ENCODE measurements at regions not wholly inside any gene's neighbourhood (a gene's known extent, or its start where the extent isn't known, plus 50 kb on each side); places are given as distances from the start of the nearest gene placed in this dataset.

GRCh38 chr2:38441346-38441745 lies 64.3 kb upstream of the ATL2 start:
- DNase-seq (ENCODE audit: low spot score), result no peak
- BruUV-seq (replicated peaks), result no TSS peak
- H3K79me2 ChIP-seq (ENCODE audit: insufficient read depth, low read depth, low read length), result no peaks in the 10 kb centered on the region
- no peaks in the 10 kb centered on the region for H3K4me1 ChIP-seq (ENCODE audit: insufficient read depth, low read length, poor library complexity, severe bottlenecking)
- no peaks in the 10 kb centered on the region for H3K36me3 ChIP-seq (ENCODE audit: insufficient read depth, low read length)
- H2AFZ ChIP-seq (ENCODE audit: low read length), result no peak overlapping the region
- POLR2A ChIA-PET, result interaction anchor here (0.6 to 1.2 kb wide), 3 partner anchors 21 to 1856 kb away, joined by 3 read pairs; no protein-coding TSS in a partner anchor
- H3K9me2 ChIP-seq (ENCODE audit: insufficient read depth, low read length), result no peaks in the 10 kb centered on the region
- CTCF ChIA-PET (ENCODE audit: unreplicated experiment), result no interaction called here
- no peaks in the 10 kb centered on the region for H4K20me1 ChIP-seq (ENCODE audit: insufficient read depth, low read length)
- intact Hi-C loops (cut with micrococcal nuclease; ENCODE audit: unreplicated experiment), result no loop called here
- H3K4me2 ChIP-seq (ENCODE audit: low read length), result no peak overlapping the region
- no peak overlapping the region for H3K4me3 ChIP-seq (ENCODE audit: low read depth, low read length, poor library complexity, severe bottlenecking)
- H3K27ac ChIP-seq (ENCODE audit: low read depth, low read length, poor library complexity, severe bottlenecking), result no peak overlapping the region
- H3K9me3 ChIP-seq (ENCODE audit: low read length), result no peaks in the 10 kb centered on the region
- TF ChIP-seq EZH2phosphoT487 (IDR thresholded peaks at IDR 0.05; ENCODE audit: borderline replicate concordance, low read depth, low read length) (no peak), CTCF (conservative IDR thresholded peaks at IDR 0.05; ENCODE audit: low read length) (no peak)

- no peaks in the 10 kb centered on the region for H3K9me3 ChIP-seq (ENCODE audit: low read length)
- DNase-seq (ENCODE audit: low spot score), result no peak
- H2AFZ ChIP-seq (ENCODE audit: low read length), result no peak overlapping the region
- no peak overlapping the region for H3K4me3 ChIP-seq (ENCODE audit: low read depth, low read length, poor library complexity, severe bottlenecking)
- ChIA-PET CTCF (ENCODE audit: unreplicated experiment) (interaction anchor here (0.6 kb wide), 1 partner anchor 20 kb away, joined by 3 read pairs; no protein-coding TSS in a partner anchor), POLR2A (interaction anchor here (1.2 kb wide), 1 partner anchor 22 kb away, joined by 3 read pairs; no protein-coding TSS in a partner anchor)
- H3K9me2 ChIP-seq (ENCODE audit: insufficient read depth, low read length), result no peaks in the 10 kb centered on the region
- no peaks in the 10 kb centered on the region for H3K4me1 ChIP-seq (ENCODE audit: insufficient read depth, low read length, poor library complexity, severe bottlenecking)
- no peaks in the 10 kb centered on the region for H4K20me1 ChIP-seq (ENCODE audit: insufficient read depth, low read length)
- TF ChIP-seq EZH2phosphoT487 (IDR thresholded peaks at IDR 0.05; ENCODE audit: borderline replicate concordance, low read depth, low read length), result no peak
- no peak for TF ChIP-seq CTCF (conservative IDR thresholded peaks at IDR 0.05; ENCODE audit: low read length)
- H3K79me2 ChIP-seq (ENCODE audit: insufficient read depth, low read depth, low read length), result no peaks in the 10 kb centered on the region
- H3K4me2 ChIP-seq (ENCODE audit: low read length), result no peak overlapping the region
- H3K36me3 ChIP-seq (ENCODE audit: insufficient read depth, low read length), result no peaks in the 10 kb centered on the region
- no TSS peak for BruUV-seq (replicated peaks)
- intact Hi-C loops (cut with micrococcal nuclease; ENCODE audit: unreplicated experiment), result no loop called here
- no peak overlapping the region for H3K27ac ChIP-seq (ENCODE audit: low read depth, low read length, poor library complexity, severe bottlenecking)
Measured at GRCh38 chr2:38440655-38441054, 63.6 kb upstream of the ATL2 start.

- Histone ChIP-seq H3K9me2 (ENCODE audit: insufficient read depth, low read length) (no peaks in the 10 kb centered on the region), H4K20me1 (ENCODE audit: insufficient read depth, low read length) (no peaks in the 10 kb centered on the region), H3K9me3 (ENCODE audit: low read length) (no peaks in the 10 kb centered on the region), H3K36me3 (ENCODE audit: insufficient read depth, low read length) (no peaks in the 10 kb centered on the region), H2AFZ (ENCODE audit: low read length) (no peak overlapping the region), H3K4me3 (ENCODE audit: low read depth, low read length, poor library complexity, severe bottlenecking) (no peak overlapping the region), H3K79me2 (ENCODE audit: insufficient read depth, low read depth, low read length) (no peaks in the 10 kb centered on the region), H3K4me2 (ENCODE audit: low read length) (no peak overlapping the region), H3K4me1 (ENCODE audit: insufficient read depth, low read length, poor library complexity, severe bottlenecking) (no peaks in the 10 kb centered on the region), H3K27ac (ENCODE audit: low read depth, low read length, poor library complexity, severe bottlenecking) (no peak overlapping the region)
- CTCF ChIA-PET (ENCODE audit: unreplicated experiment), result no interaction called here
- intact Hi-C loops (cut with micrococcal nuclease; ENCODE audit: unreplicated experiment), result no loop called here
- TF ChIP-seq EZH2phosphoT487 (IDR thresholded peaks at IDR 0.05; ENCODE audit: borderline replicate concordance, low read depth, low read length), result no peak
- no peak for TF ChIP-seq CTCF (conservative IDR thresholded peaks at IDR 0.05; ENCODE audit: low read length)
- no TSS peak for BruUV-seq (replicated peaks)
- POLR2A ChIA-PET, result interaction anchor here (1.1 to 1.2 kb wide), 2 partner anchors 17 to 29 kb away, joined by 3 to 6 read pairs; no protein-coding TSS in a partner anchor
- DNase-seq (ENCODE audit: low spot score), result no peak
Measured at GRCh38 chr2:38439863-38440262, 62.8 kb upstream of the ATL2 start.

All from OCI-LY7 (cell line).